GM13977 (cell line): ENCODE measurements at regions not wholly inside any gene's neighbourhood (a gene's known extent, or its start where the extent isn't known, plus 50 kb on each side); places are given as distances from the start of the nearest gene placed in this dataset.

ENCODE experiments used
- DNase-seq: peaks from one replicate; pipeline ENCODE4 v3.0.0; 2012; ENCODE audit warnings: low spot score
- in situ Hi-C: fragments of 300-500 bp; cut with MboI; formaldehyde crosslinking; loops from one replicate; pipeline ENCODE4 v1.12.0; 2022; ENCODE audit warnings: low sequenced_read_pairs, low pct_unique_long_range_greater_than_20kb, mixed read lengths, inconsistent platforms; ENCODE audit not compliant: unreplicated experiment
- TF ChIP-seq, protein P1 (sequence below): IDR thresholded peaks from 2 replicates; pipeline ENCODE4 v1.5.1; 2012; ENCODE audit warnings: mild to moderate bottlenecking, control low read depth; ENCODE audit not compliant: insufficient read depth; ENCODE audit errors: extremely low read depth, missing control alignments

DNA sequence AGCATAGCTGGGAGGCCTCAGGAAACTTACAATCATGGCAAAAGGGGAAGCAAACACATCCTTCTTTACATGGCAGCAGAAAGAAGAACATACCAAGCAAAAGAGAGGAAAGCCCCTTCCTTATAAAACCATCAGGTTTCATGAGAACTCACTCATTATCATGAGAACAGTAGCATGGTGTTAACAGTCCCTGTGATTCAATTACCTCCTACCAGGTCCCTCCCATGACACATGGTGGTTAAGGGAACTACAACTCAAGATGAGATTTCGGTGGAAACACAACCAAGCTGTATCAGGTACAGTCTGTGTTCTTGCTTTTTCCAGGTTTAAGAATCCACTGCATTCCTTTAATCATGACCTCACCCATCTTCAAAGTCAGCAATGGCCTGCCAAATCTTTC, 514.2 kb downstream of the KCTD16 start:
- DNase-seq, result no peak
- TF ChIP-seq, protein P1, sequence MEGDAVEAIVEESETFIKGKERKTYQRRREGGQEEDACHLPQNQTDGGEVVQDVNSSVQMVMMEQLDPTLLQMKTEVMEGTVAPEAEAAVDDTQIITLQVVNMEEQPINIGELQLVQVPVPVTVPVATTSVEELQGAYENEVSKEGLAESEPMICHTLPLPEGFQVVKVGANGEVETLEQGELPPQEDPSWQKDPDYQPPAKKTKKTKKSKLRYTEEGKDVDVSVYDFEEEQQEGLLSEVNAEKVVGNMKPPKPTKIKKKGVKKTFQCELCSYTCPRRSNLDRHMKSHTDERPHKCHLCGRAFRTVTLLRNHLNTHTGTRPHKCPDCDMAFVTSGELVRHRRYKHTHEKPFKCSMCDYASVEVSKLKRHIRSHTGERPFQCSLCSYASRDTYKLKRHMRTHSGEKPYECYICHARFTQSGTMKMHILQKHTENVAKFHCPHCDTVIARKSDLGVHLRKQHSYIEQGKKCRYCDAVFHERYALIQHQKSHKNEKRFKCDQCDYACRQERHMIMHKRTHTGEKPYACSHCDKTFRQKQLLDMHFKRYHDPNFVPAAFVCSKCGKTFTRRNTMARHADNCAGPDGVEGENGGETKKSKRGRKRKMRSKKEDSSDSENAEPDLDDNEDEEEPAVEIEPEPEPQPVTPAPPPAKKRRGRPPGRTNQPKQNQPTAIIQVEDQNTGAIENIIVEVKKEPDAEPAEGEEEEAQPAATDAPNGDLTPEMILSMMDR, result no peak
- in situ Hi-C loops, result no loop called here

DNA sequence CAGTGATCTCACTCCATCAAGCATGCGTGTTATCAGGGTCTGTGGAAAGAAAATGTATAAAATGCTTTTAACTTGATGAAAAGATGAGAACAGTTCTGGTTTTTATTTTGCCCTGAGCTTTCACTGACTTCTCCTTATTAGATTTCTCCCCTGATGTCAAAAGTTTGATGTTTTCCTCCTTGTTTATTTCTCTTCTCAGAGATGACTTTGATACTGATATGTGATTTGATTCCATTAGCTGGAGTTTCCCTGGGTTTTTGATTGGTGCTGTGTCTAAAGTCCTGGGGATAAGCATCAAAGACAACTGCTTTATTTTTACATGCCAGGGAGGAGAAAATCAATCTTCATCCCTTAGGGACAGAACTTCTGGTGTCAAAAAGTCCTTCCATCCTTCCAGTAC, 510.0 kb downstream of the KCTD16 start:
- in situ Hi-C loops, result no loop called here
- TF ChIP-seq, protein P1, result no peak
- DNase-seq, result no peak

DNA sequence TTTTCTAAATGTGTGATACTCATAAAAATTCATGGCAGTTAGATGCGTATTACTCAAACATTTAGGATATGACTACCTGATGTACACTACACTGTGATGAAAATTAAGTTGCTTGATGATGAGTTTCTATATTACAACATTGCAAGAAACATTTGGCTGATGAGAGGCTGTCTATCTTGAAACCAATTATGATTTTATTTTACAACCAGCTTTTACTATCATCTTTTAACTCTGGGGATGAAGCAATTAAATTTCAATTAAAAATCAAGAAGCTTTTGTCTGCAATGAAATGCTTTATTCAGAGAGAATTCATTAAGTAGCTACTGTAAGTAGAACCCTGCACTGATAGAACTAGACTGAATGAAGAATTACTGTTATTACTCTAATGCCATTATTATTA, 500.4 kb downstream of the KCTD16 start:
- in situ Hi-C loops, result no loop called here
- no peak for DNase-seq
- TF ChIP-seq, protein P1, result no peak

DNA sequence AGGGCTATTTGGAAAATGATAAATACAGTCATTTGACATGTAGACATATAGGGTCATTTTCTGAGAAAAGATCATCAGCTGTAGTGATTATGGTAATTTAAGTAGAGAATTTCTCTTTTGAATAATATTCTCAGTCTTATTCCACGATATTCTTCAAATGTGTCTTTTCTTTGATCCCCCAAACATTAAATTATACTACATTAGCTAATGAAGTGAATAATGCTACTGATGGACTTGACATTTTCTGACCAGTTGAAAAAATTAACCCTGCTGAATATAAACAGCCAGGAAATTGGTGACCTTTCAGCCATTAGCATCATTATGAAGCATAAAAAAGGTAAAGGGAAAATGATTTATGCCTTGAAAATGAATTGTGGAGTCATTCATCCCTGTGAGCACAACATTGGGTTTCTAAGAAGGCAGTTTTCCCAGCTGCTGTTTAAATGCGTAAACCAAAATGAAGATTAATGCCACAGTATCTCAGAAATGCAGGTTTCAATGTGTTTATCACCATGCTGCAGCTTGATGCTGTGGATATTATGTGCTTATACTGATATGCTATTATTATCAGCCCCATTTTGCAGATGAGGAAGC, 489.1 kb downstream of the KCTD16 start:
- in situ Hi-C loops, result no loop called here
- DNase-seq, result no peak
- TF ChIP-seq, protein P1, result no peak

DNA sequence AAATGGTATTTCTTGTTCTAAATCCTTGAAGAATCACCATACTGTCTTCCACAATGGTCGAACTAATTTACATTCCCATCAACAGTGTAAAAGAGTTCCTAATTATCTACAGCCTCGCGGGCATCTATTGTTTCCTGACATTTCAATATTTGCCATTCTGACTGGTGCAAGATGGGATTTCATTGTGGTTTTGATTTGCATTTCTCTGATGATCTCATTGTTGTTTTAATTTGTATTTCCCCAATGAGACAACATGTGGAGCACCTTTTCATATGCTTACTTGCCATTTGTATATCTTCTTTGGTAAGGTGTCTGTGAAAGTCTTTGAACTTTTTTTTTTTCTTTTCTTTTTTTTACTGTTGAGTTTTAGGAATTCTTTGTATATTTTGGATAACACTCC, 473.6 kb downstream of the KCTD16 start:
- no peak for DNase-seq
- in situ Hi-C loops, result no loop called here

DNA sequence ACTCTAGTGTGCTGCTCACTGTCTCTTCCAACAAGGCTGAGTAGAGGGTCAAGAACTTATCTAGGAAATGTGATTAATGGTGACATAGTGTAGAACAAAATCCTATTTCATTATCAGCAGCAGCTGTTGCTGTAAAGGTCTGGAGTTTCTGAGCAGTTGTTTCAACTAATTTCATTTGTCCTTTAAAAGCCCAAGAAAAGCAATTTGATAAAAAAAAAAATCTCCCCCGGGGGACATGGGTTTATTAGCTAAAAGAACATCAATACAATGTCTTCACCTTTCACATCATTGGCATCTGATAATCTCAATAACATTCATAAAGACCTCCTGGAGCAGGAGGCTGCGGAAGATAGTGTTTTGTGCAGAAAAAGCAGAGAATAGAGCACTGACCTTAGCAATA, 468.1 kb downstream of the KCTD16 start:
- TF ChIP-seq, protein P1, result no peak
- in situ Hi-C loops, result no loop called here
- DNase-seq, result no peak

More for the DNA sequence above, 473.6 kb downstream of the KCTD16 start:
- TF ChIP-seq, protein P1, result no peak
